PC-9 (cell line): ENCODE measurements at regions not wholly inside any gene's neighbourhood (a gene's known extent, or its start where the extent isn't known, plus 50 kb on each side); places are given as distances from the start of the nearest gene placed in this dataset.
"Not testable (repeated sequence)": the region's sequence is repeated elsewhere in the genome, so short reads cannot be mapped to it uniquely, and the experiment has no call there.

ENCODE experiments used
- BruUV-seq: library from RNA; stranded (reverse); fragments of 400-500 nt; replicated peaks from 2 replicates; lab custom pipeline; 2021; lab: Mats Ljungman, UMichigan
- CTCF ChIA-PET: fragments of 300-600 bp; sonication (Branson Sonifier 250); formaldehyde crosslinking; loops from one replicate; lab custom pipeline; 2022; ENCODE audit warnings: antibody characterized with exemption; lab: Charles Lee
- POLR2A ChIA-PET: fragments of 300-600 bp; sonication (Branson Sonifier 250); formaldehyde crosslinking; loops from one replicate; lab custom pipeline; 2022; ENCODE audit warnings: antibody characterized with exemption; ENCODE audit not compliant: unreplicated experiment; lab: Charles Lee
- DNase-seq, 2 experiments: peaks; one replicate each; pipeline versions ENCODE4 v3.0.0 to v3.0.0-alpha.2; 2015 to 2022; ENCODE audit warnings: mixed read lengths in 1 of 2
- H2AFZ ChIP-seq: fragments of 200-600 bp; sonication (generic); 2 replicates; pipeline ENCODE4 v1.8.1; 2017; ENCODE audit warnings: antibody characterized with exemption
- H3F3A ChIP-seq: fragments of 200-600 bp; sonication (generic); 2 replicates; pipeline ENCODE4 v1.8.1; 2017; ENCODE audit warnings: antibody characterized with exemption, mild to moderate bottlenecking, low read depth; ENCODE audit not compliant: insufficient read depth
- H3K27ac ChIP-seq: fragments of 200-600 bp; sonication (generic); 2 replicates; pipeline ENCODE4 v1.6.1; 2016; ENCODE audit warnings: mixed run types
- H3K27me3 ChIP-seq: fragments of 200-600 bp; sonication (generic); 2 replicates; pipeline ENCODE4 v1.6.1; 2016; ENCODE audit warnings: low read depth, mixed run types; ENCODE audit not compliant: insufficient read depth
- H3K36me3 ChIP-seq: fragments of 200-600 bp; sonication (generic); 2 replicates; pipeline ENCODE4 v1.6.1; 2016; ENCODE audit warnings: low read depth, mixed run types
- H3K4me1 ChIP-seq: fragments of 200-600 bp; sonication (generic); replicated peaks from 2 replicates; pipeline ENCODE4 v1.6.1; 2016; ENCODE audit warnings: mixed run types; ENCODE audit not compliant: insufficient read depth
- H3K4me2 ChIP-seq: fragments of 200-600 bp; sonication (generic); 2 replicates; pipeline ENCODE4 v1.6.1; 2017; ENCODE audit warnings: mixed run types
- H3K4me3 ChIP-seq: fragments of 200-600 bp; sonication (generic); 2 replicates; pipeline ENCODE4 v1.6.1; 2016; ENCODE audit warnings: mixed run types
- H3K79me2 ChIP-seq: fragments of 200-600 bp; sonication (generic); 2 replicates; pipeline ENCODE4 v1.6.1; 2017; ENCODE audit warnings: low read depth, mixed run types
- H3K9me2 ChIP-seq: fragments of 200-600 bp; sonication (generic); 2 replicates; pipeline ENCODE4 v1.8.1; 2017; ENCODE audit warnings: mild to moderate bottlenecking; ENCODE audit not compliant: insufficient read depth
- H3K9me3 ChIP-seq: fragments of 200-600 bp; sonication (generic); 2 replicates; pipeline ENCODE4 v1.8.1; 2016; ENCODE audit warnings: low read depth; ENCODE audit not compliant: insufficient read depth
- H4K20me1 ChIP-seq: fragments of 200-600 bp; sonication (generic); 2 replicates; pipeline ENCODE4 v1.8.1; 2017; ENCODE audit not compliant: insufficient read depth
- EZH2 ChIP-seq: fragments of 200-600 bp; sonication (generic); IDR thresholded peaks from 2 replicates; pipeline ENCODE4 v1.8.0; 2017; ENCODE audit warnings: antibody characterized with exemption, low read depth
- intact Hi-C: fragments of 100-400 bp; cut with micrococcal nuclease; formaldehyde crosslinking; loops from one replicate; pipeline ENCODE4 v1.10.0; 2022; ENCODE audit not compliant: unreplicated experiment
- TF ChIP-seq, protein P1 (sequence below): fragments of 200-600 bp; sonication (generic); conservative IDR thresholded peaks from 2 replicates; pipeline ENCODE4 v1.6.1; 2017; ENCODE audit warnings: mixed run types, antibody characterized with exemption, mild to moderate bottlenecking, moderate library complexity

- ChIA-PET POLR2A (no interaction called here), CTCF (no interaction called here)
- Histone ChIP-seq H3K27ac (no peak overlapping the region), H3K79me2 (no peaks in the 10 kb centered on the region), H3K4me3 (no peak overlapping the region), H3K27me3 (no peaks in the 10 kb centered on the region), H2AFZ (no peak overlapping the region), H3K4me2 (no peak overlapping the region), H3K9me3 (no peaks in the 10 kb centered on the region), H3F3A (no peaks in the 10 kb centered on the region), H3K9me2 (no peaks in the 10 kb centered on the region), H4K20me1 (no peaks in the 10 kb centered on the region), H3K4me1 (no peaks in the 10 kb centered on the region), H3K36me3 (no peaks in the 10 kb centered on the region)
- intact Hi-C loops = no loop called here
- DNase-seq = no peak
- TF ChIP-seq, protein P1, sequence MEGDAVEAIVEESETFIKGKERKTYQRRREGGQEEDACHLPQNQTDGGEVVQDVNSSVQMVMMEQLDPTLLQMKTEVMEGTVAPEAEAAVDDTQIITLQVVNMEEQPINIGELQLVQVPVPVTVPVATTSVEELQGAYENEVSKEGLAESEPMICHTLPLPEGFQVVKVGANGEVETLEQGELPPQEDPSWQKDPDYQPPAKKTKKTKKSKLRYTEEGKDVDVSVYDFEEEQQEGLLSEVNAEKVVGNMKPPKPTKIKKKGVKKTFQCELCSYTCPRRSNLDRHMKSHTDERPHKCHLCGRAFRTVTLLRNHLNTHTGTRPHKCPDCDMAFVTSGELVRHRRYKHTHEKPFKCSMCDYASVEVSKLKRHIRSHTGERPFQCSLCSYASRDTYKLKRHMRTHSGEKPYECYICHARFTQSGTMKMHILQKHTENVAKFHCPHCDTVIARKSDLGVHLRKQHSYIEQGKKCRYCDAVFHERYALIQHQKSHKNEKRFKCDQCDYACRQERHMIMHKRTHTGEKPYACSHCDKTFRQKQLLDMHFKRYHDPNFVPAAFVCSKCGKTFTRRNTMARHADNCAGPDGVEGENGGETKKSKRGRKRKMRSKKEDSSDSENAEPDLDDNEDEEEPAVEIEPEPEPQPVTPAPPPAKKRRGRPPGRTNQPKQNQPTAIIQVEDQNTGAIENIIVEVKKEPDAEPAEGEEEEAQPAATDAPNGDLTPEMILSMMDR = no peak
- no peak for TF ChIP-seq EZH2
- no TSS peak for BruUV-seq
These were observed 168.7 kb downstream of the BTBD3 start for GRCh38 chr20:12086359-12086758.

- no peaks in the 10 kb centered on the region for H3K9me3 ChIP-seq
- BruUV-seq = no TSS peak
- no peaks in the 10 kb centered on the region for H3K27me3 ChIP-seq
- H3K4me3 ChIP-seq = no peak overlapping the region
- H3K9me2 ChIP-seq = no peaks in the 10 kb centered on the region
- H3K4me1 ChIP-seq = no peaks in the 10 kb centered on the region
- no peak overlapping the region for H3K27ac ChIP-seq
- no peaks in the 10 kb centered on the region for H3K79me2 ChIP-seq
- TF ChIP-seq, protein P1 = no peak
- TF ChIP-seq EZH2 = no peak
- no peaks in the 10 kb centered on the region for H3F3A ChIP-seq
- POLR2A ChIA-PET = no interaction called here
- H3K4me2 ChIP-seq = no peak overlapping the region
- no peaks in the 10 kb centered on the region for H3K36me3 ChIP-seq
- H2AFZ ChIP-seq = no peak overlapping the region
- no peak for DNase-seq
- intact Hi-C loops = no loop called here
- CTCF ChIA-PET = no interaction called here
- H4K20me1 ChIP-seq = no peaks in the 10 kb centered on the region
These were observed 173.2 kb downstream of the BTBD3 start for GRCh38 chr20:12090920-12091319.

GRCh38 chr20:12093057-12093796, 175.5 kb downstream of the BTBD3 start:
- no peaks in the 10 kb centered on the region for H3K27me3 ChIP-seq
- H3K36me3 ChIP-seq = no peaks in the 10 kb centered on the region
- TF ChIP-seq, protein P1 = no peak
- TF ChIP-seq EZH2 = no peak
- POLR2A ChIA-PET = no interaction called here
- no peaks in the 10 kb centered on the region for H4K20me1 ChIP-seq
- H3K9me2 ChIP-seq = no peaks in the 10 kb centered on the region
- no peaks in the 10 kb centered on the region for H3F3A ChIP-seq
- DNase-seq = no peak
- H3K79me2 ChIP-seq = no peaks in the 10 kb centered on the region
- intact Hi-C loops = no loop called here
- no peak overlapping the region for H3K4me2 ChIP-seq
- no peaks in the 10 kb centered on the region for H3K4me1 ChIP-seq
- no peak overlapping the region for H2AFZ ChIP-seq
- no peak overlapping the region for H3K27ac ChIP-seq
- BruUV-seq = no TSS peak
- H3K9me3 ChIP-seq = no peaks in the 10 kb centered on the region
- CTCF ChIA-PET = interaction anchor here (0.6 kb wide), 1 partner anchor 12 kb away, joined by 3 read pairs; no protein-coding TSS in a partner anchor
- H3K4me3 ChIP-seq = no peak overlapping the region

DNA sequence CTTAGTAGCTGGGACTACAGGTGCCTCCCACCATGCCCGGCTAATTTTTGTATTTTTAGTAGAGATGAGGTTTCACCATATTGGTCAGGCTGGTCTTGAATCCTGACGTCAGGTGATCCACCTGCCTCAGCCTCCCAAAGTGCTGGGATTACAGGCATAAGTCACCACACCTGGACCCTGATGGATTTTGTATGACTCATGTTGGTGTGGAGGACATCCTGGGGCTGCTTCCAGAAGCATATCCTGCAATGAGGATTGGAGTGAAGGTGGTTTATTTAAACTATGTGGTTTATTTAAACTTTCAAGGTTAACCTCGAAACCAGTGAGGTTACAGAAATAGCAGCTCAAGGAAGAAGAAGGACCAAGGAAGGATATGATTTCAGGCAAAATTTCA, 176.1 kb downstream of the BTBD3 start:
- H3K27me3 ChIP-seq, H3K4me1 ChIP-seq, CTCF ChIA-PET, H3K27ac ChIP-seq, H2AFZ ChIP-seq, H3K9me2 ChIP-seq, BruUV-seq, DNase-seq, H3K9me3 ChIP-seq, H3K4me2 ChIP-seq, H4K20me1 ChIP-seq, H3K4me3 ChIP-seq, H3F3A ChIP-seq, H3K79me2 ChIP-seq, POLR2A ChIA-PET, intact Hi-C loops, H3K36me3 ChIP-seq: not testable (repeated sequence)
